Activated CD8-positive, alpha-beta memory T cell treated with anti-CD3 and anti-CD28 coated beads, Interleukin-2, amount 10 ng/mL, durations not matched to agents 7 days and 5 days (primary cell): ENCODE measurements at regions not wholly inside any gene's neighbourhood (a gene's known extent, or its start where the extent isn't known, plus 50 kb on each side); places are given as distances from the start of the nearest gene placed in this dataset.
"Not testable (repeated sequence)": the region's sequence is repeated elsewhere in the genome, so short reads cannot be mapped to it uniquely, and the experiment has no call there.

Experiments
- ATAC-seq: fragments of 150-1000 bp; cut with Tn5 transposase; one replicate; pipeline ENCODE4 v1.10.0; 2021; ENCODE audit warnings: moderate library complexity
- CTCF ChIA-PET: fragments of 350-600 bp; sonication (Branson Sonifier 250); formaldehyde crosslinking; loops from one replicate; lab custom pipeline; 2021; ENCODE audit warnings: antibody characterized with exemption; lab: Charles Lee
- DNase-seq: peaks from one replicate; pipeline ENCODE4 v3.0.0-alpha.2; 2020
- H3K27ac Mint-ChIP-seq: one replicate; pipeline ENCODE4 v1.8.0; 2021; ENCODE audit warnings: mild to moderate bottlenecking, mixed read lengths
- H3K27me3 Mint-ChIP-seq: one replicate; pipeline ENCODE4 v1.8.0; 2021; ENCODE audit warnings: mixed read lengths
- H3K36me3 Mint-ChIP-seq: one replicate; pipeline ENCODE4 v1.8.0; 2021; ENCODE audit warnings: mild to moderate bottlenecking, mixed read lengths
- H3K4me1 Mint-ChIP-seq: one replicate; pipeline ENCODE4 v1.8.0; 2021; ENCODE audit warnings: mixed read lengths
- H3K4me3 Mint-ChIP-seq: one replicate; pipeline ENCODE4 v1.8.0; 2021; ENCODE audit warnings: mild to moderate bottlenecking, moderate library complexity, mixed read lengths
- H3K9me3 Mint-ChIP-seq: one replicate; pipeline ENCODE4 v1.8.0; 2022; ENCODE audit warnings: low read depth, mixed read lengths

DNA sequence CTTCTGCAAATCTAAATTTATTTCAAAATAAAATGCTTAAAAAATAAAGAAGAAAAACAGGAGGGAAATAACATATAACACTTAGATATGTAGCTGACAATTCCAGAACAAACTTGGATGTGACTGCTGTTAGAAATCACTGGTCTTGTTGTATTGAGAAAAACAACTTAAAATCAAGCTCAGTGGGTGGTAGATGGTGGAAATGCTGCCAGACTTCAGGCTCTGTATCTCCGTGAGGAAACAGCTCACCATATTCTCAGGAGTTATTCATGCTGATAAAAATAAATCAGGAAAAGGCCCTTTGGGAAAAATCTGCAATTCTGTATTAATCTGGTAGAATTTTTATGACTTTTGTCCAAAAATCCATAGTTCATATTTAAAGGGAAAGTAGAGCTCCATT is 477.6 kb downstream of the RAP2B start:
- H3K27ac Mint-ChIP-seq: no peak overlapping the region
- DNase-seq: no peak
- CTCF ChIA-PET: interaction anchor here (0.8 kb wide), 1 partner anchor 10 kb away, joined by 3 read pairs; no protein-coding TSS in a partner anchor
- H3K36me3 Mint-ChIP-seq: peaks cover 5% of the 10 kb centered on the region
- H3K9me3 Mint-ChIP-seq: peaks cover 2% of the 10 kb centered on the region
- H3K4me1 Mint-ChIP-seq: peaks cover 17% of the 10 kb centered on the region
- no peak overlapping the region for H3K4me3 Mint-ChIP-seq
- no peaks in the 10 kb centered on the region for H3K27me3 Mint-ChIP-seq
- no peak for ATAC-seq

DNA sequence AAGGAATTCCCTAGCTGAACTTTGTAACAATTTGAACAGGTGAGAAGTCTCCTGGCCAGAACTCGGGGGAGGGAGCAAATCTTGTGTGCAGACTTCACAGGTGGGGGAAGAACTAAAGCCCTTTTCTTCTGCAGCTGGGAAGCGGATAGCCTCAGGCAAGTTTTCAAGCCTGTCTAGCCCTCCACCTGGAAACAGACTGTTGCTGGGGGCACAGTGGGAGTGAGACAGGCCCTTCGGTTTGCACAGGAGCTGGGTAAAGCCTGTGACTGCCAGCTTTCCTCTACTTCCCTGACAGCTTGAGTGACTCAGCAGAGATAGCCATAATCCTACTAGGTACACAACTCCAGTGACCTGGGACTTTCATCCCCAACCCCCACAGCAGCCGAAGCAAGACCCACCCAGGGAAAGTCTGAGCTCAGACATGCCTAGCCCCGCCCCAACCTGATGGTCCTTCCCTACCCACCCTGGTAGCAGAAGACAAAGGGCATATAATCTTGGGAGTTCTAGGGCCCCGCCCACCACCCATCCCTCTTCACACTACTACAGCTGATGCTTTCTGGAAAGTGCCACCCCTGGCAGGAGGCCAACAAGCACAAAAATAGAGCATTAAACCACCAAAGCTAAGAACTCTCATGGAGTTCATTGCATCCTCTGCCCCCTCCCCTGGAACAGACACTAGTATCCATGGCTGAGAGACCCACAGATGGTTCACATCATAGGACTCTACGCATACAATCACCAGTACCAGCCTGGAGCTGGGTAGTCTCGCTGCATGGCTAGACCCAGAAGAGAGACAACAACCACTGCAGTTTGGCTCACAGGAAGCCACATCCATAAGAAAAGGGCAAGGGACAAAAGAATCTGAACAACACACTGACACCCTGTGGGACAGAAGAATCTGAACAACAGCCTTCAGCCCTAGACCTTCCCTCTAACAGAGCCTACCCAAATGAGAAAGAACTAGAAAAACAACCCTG is 479.0 kb downstream of the RAP2B start:
- CTCF ChIA-PET: interaction anchor here (1.2 kb wide), 1 partner anchor 127 kb away, joined by 3 read pairs; no protein-coding TSS in a partner anchor
- Mint-ChIP-seq H3K27me3 (no peaks in the 10 kb centered on the region), H3K9me3 (peaks cover 2% of the 10 kb centered on the region), H3K4me3 (no peak overlapping the region), H3K36me3 (peaks cover 5% of the 10 kb centered on the region), H3K27ac (no peak overlapping the region), H3K4me1 (peaks cover 15% of the 10 kb centered on the region)
- no peak for DNase-seq
- no peak for ATAC-seq

DNA sequence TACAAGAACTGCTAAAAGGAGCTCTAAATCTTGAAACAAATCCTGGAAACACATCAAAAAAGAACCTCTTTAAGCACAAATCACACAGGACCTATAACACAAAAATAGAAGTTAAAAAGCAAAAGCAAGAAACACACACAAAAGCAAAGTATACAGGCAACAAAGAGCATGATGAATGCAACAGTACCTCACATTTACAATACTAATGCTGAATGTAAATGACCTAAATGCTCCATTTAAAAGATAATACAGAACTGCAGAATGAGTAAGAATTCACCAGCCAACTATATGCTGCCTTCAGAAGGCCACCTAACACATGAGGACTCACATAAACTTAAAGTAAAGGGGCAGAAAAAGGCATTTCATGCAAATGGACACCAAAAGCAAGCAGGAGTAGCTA is 478.6 kb upstream of the ARHGEF26 start:
- not testable (repeated sequence) for H3K36me3 Mint-ChIP-seq, ATAC-seq, H3K27ac Mint-ChIP-seq, DNase-seq, H3K4me3 Mint-ChIP-seq, H3K9me3 Mint-ChIP-seq, H3K27me3 Mint-ChIP-seq
- peaks cover 15% of the 10 kb centered on the region for H3K4me1 Mint-ChIP-seq
- CTCF ChIA-PET: interaction anchor here (1.2 kb wide), 1 partner anchor 125 kb away, joined by 3 read pairs; no protein-coding TSS in a partner anchor

DNA sequence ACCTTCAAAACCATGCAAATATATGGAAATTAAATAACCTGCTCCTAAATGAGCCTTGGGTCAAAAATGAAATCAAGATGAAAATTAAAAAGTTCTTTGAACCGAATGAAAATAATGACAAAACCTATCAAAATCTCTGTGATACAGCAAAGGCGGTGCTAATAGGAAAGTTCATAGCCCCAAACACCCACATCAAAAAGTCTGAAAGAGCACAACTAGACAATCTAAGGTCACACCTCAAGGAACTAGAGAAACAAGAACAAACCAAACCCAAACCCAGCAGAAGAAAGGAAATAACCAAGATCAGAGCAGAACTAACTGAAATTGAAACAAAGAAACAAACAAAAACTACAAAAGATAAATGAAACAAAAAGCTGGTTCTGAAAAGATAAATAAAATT is 477.7 kb upstream of the ARHGEF26 start:
- Mint-ChIP-seq H3K4me1 (peaks cover 15% of the 10 kb centered on the region), H3K27ac (peak overlapping the region; percentile 60)
- not testable (repeated sequence) for H3K36me3 Mint-ChIP-seq, ATAC-seq, H3K9me3 Mint-ChIP-seq, H3K4me3 Mint-ChIP-seq, DNase-seq, H3K27me3 Mint-ChIP-seq
- CTCF ChIA-PET: interaction anchor here (0.9 to 1.2 kb wide), 2 partner anchors 15 to 22 kb away, joined by 3 read pairs; no protein-coding TSS in a partner anchor

DNA sequence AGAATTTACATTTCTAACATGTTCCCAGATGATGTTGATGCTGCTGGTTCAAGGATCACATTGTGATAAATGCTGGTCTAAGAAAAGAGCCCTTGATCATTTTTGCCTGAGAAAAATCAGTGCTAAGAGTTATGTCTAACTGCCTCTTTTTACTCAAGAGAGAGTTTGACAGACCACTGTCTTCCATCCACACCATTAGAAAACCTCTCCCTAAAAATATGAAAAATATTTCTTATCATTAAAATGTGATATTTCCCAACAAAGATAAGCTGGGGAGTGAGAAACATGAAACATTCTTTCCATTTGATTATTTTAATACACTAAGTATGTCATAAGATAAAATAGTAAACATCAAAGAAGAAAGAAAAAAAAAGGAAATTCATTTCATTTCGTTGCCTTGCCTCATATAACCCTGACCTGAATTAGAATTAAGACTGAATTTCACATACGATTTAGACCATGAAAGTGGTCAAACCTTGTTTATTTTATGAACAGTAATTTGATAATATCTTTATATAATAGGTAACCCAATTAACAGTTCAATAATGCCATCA is 471.8 kb upstream of the ARHGEF26 start:
- no peak overlapping the region for H3K27ac Mint-ChIP-seq
- H3K9me3 Mint-ChIP-seq: no peaks in the 10 kb centered on the region
- ATAC-seq: no peak
- no peaks in the 10 kb centered on the region for H3K27me3 Mint-ChIP-seq
- no peaks in the 10 kb centered on the region for H3K4me1 Mint-ChIP-seq
- CTCF ChIA-PET: no interaction called here
- no peak for DNase-seq
- peaks cover 2% of the 10 kb centered on the region for H3K36me3 Mint-ChIP-seq
- no peak overlapping the region for H3K4me3 Mint-ChIP-seq

DNA sequence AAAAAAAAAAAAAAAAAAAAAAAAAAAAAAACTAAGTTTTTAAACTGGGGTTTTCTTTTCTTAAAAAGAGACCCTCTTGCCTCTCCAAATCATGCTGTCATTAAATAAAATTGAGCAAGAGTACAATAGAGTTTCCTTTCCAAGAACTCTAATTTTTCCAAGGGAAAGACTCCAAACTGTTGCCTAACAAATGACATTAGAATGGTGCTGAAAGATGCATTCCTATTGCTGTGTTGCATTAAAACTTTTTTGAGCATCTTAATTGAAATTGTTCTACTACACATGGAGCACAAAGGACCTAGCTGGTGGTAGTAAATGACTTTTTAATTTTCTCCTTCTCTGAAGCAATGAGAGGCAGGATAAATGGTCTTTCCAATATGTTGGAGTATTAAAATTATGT is 469.1 kb upstream of the ARHGEF26 start:
- H3K4me3 Mint-ChIP-seq: no peak overlapping the region
- no peak overlapping the region for H3K27ac Mint-ChIP-seq
- H3K4me1 Mint-ChIP-seq: no peaks in the 10 kb centered on the region
- no peaks in the 10 kb centered on the region for H3K9me3 Mint-ChIP-seq
- no peaks in the 10 kb centered on the region for H3K36me3 Mint-ChIP-seq
- DNase-seq: no peak
- CTCF ChIA-PET: no interaction called here
- H3K27me3 Mint-ChIP-seq: no peaks in the 10 kb centered on the region
- ATAC-seq: no peak

DNA sequence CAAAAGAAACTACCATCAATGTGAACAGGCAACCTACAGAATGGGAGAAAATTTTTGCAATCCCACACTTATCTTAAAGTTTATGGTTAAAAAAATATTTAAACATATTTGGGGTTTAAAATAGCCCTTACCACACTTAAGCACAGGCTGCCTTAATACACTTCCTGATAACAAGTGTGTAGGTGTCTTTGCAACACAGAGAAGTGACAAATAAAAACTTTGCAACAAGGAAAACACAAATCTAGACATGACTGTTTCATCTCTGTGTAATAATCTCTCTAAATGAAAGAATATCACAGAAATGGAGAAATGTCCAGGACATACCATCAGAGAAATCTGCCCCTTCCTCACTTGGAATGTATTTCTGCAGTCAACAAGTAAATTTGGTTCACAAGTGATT is 464.1 kb upstream of the ARHGEF26 start:
- H3K4me1 Mint-ChIP-seq: no peaks in the 10 kb centered on the region
- no peaks in the 10 kb centered on the region for H3K27me3 Mint-ChIP-seq

DNA sequence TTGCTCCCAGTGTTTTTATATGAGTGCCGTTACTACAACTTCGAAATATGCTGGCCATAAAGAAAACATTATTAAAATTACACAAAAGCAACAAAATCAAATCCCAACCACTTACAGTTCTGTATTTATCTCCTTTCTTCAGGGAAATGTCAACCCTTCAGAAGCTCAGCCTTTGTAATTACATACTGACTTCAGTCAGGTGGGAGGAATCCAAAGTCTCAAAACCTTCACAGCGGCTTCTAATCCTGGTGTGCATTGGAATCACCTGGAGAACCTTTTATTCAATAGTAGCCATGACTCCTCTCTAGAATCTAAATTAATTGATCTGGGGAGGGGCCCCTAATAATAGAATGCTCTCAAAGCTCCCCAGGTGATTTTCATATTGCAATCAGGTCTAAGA is 463.7 kb upstream of the ARHGEF26 start:
- Mint-ChIP-seq H3K27me3 (no peaks in the 10 kb centered on the region), H3K27ac (no peak overlapping the region), H3K9me3 (no peaks in the 10 kb centered on the region), H3K4me1 (no peaks in the 10 kb centered on the region), H3K36me3 (no peaks in the 10 kb centered on the region), H3K4me3 (no peak overlapping the region)
- CTCF ChIA-PET: no interaction called here
- DNase-seq (no peak), ATAC-seq (no peak)

More for the DNA sequence above, 464.1 kb upstream of the ARHGEF26 start:
- CTCF ChIA-PET: no interaction called here
- ATAC-seq (no peak), DNase-seq (no peak)
- Mint-ChIP-seq H3K9me3 (no peaks in the 10 kb centered on the region), H3K36me3 (no peaks in the 10 kb centered on the region), H3K27ac (no peak overlapping the region), H3K4me3 (no peak overlapping the region)

DNA sequence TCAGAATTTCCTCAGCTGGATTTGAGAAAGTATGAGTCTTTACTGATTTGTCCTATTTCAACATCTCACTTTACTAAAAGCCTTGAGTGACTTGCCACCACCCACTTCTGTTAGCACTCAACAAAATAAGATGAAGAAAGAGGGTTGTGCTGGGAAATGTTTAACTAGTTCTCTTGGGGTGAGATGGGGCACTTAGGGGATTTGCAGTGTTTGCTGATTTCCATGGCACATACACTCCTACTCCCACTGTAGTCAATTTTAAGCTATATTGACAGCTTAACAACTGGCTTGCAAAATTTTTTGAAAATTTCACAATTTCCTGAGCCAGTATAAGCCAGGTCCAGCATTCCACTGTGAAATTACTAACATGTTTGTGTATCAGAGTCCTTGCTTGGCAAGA is 463.1 kb upstream of the ARHGEF26 start:
- Mint-ChIP-seq H3K9me3 (no peaks in the 10 kb centered on the region), H3K4me1 (no peaks in the 10 kb centered on the region), H3K27me3 (no peaks in the 10 kb centered on the region), H3K4me3 (no peak overlapping the region), H3K27ac (no peak overlapping the region), H3K36me3 (no peaks in the 10 kb centered on the region)
- ATAC-seq (no peak), DNase-seq (no peak)
- CTCF ChIA-PET: interaction anchor here (0.7 kb wide), 1 partner anchor 14 kb away, joined by 3 read pairs; no protein-coding TSS in a partner anchor

DNA sequence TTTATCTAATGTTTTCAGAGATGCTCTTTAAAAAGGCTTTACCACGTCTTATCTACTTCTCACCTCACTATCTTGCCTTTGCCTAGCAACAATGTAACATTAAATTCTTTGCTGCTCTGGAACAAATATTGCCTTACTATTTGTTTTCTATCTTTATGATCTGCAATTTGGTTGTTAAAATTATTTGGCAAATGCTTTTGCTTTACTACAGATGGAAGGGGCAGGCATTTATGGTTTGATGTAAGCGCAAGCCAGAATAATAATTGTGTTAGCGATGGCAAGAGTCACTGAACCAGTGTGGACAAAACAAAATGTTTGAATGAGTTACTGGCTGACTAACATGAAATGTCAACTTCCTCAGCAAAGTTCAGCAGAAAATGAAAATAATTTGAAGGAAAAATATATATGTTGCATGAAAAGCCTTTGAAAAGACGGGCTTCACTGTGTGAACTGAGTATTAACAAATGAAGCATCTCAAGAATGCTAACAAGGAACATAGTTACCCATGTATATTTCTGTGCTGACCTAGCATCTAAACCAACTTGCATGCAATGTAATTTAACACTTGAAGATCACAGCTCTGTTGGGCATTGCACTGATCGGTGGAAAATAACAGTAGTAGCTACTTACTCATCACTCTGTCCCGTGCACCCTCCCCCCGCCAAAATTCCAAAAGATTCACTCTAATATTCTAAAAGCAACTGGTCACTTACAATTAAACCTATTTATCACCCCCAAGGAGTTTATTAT is 454.0 kb upstream of the ARHGEF26 start:
- CTCF ChIA-PET: no interaction called here
- Mint-ChIP-seq H3K27ac (no peak overlapping the region), H3K9me3 (no peaks in the 10 kb centered on the region), H3K4me3 (no peak overlapping the region), H3K36me3 (no peaks in the 10 kb centered on the region), H3K27me3 (no peaks in the 10 kb centered on the region), H3K4me1 (no peaks in the 10 kb centered on the region)
- no peak for ATAC-seq
- no peak for DNase-seq

DNA sequence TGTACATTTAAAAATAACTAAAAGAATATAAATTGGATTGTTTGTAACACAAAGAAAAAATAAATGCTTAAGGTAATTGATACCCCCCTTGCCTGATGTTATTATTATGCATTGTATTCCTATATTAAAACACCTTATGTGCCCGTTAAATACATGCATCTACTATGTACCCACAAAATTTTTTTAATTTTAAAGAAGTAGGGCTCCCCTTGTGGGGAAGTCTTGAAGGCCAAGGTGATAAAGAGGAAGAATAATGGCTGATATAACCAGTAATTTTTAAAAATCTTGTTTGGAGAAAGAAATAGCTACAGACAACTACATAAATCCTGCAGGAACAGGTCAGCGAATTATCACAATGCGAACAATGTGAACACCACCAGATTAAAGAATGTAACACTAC is 451.7 kb upstream of the ARHGEF26 start:
- no peak overlapping the region for H3K4me3 Mint-ChIP-seq
- CTCF ChIA-PET: no interaction called here
- no peaks in the 10 kb centered on the region for H3K27me3 Mint-ChIP-seq
- no peak overlapping the region for H3K27ac Mint-ChIP-seq
- DNase-seq: no peak
- no peaks in the 10 kb centered on the region for H3K9me3 Mint-ChIP-seq
- no peaks in the 10 kb centered on the region for H3K36me3 Mint-ChIP-seq
- peaks cover 9% of the 10 kb centered on the region for H3K4me1 Mint-ChIP-seq
- no peak for ATAC-seq

DNA sequence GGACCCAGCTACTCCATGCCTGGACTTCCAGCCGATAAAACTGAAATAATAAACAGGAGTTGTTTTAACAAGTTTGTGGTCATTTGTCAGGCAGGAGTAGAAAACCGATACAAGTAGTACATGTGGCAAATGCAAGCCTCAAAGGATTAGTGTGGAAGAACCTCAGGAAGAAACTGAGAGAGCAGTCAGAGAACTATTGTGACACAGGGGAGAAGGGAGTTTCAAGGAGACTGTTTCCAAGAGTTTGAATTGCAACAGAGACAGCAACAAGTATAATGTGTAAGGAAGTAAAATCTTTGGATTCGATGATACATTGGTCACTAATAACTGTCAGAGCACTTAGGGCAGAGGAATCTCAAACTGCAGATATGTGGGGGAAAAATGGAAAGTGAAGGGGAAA is 450.6 kb upstream of the ARHGEF26 start:
- CTCF ChIA-PET: no interaction called here
- H3K36me3 Mint-ChIP-seq: no peaks in the 10 kb centered on the region
- H3K27me3 Mint-ChIP-seq: no peaks in the 10 kb centered on the region

DNA sequence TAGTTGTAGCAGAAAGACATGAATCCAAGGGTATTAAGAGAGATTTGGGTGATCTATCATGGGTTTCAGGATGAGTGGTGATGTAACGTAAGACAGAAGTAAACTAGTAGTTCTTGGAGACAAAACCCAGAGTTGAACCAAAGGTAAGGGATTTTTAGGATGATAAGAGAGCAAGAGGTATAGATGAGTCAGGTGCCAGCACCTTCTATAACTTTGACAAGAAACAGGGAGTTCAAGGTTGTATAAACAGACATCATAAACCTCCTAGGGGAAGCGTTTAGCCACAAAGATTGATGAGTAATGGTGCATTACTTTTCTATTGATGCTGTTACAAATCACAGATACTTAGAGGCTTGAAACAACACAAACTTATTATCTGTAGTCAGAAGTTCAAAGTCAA is 447.3 kb upstream of the ARHGEF26 start:
- Mint-ChIP-seq H3K4me3 (no peak overlapping the region), H3K27ac (no peak overlapping the region), H3K4me1 (peaks cover 9% of the 10 kb centered on the region), H3K36me3 (no peaks in the 10 kb centered on the region), H3K27me3 (no peaks in the 10 kb centered on the region), H3K9me3 (no peaks in the 10 kb centered on the region)
- no peak for DNase-seq
- ATAC-seq: peak; percentile 33
- CTCF ChIA-PET: no interaction called here

More for the DNA sequence above, 450.6 kb upstream of the ARHGEF26 start:
- ATAC-seq (no peak), DNase-seq (no peak)
- H3K9me3 Mint-ChIP-seq: no peaks in the 10 kb centered on the region
- H3K4me3 Mint-ChIP-seq: no peak overlapping the region
- H3K27ac Mint-ChIP-seq: no peak overlapping the region
- H3K4me1 Mint-ChIP-seq: peaks cover 9% of the 10 kb centered on the region
